OCI-LY1 (cell line): ENCODE measurements at regions not wholly inside any gene's neighbourhood (a gene's known extent, or its start where the extent isn't known, plus 50 kb on each side); places are given as distances from the start of the nearest gene placed in this dataset.

Experiments used
- H2AFZ ChIP-seq: fragments of 200-600 bp; sonication (generic), shearing (Covaris generic); 2 replicates; pipeline ENCODE4 v1.6.0; 2014; ENCODE audit warnings: antibody characterized with exemption, mild to moderate bottlenecking, low read length
- H3F3A ChIP-seq: fragments of 200-600 bp; sonication (generic), shearing (Covaris generic); 2 replicates; pipeline ENCODE4 v1.6.0; 2014; ENCODE audit warnings: mild to moderate bottlenecking, antibody characterized with exemption, low read length, moderate library complexity; ENCODE audit not compliant: insufficient read depth
- H3K27ac ChIP-seq: fragments of 200-600 bp; sonication (generic); 2 replicates; pipeline ENCODE4 v1.5.1; 2014; ENCODE audit warnings: low read length, mixed run types, mild to moderate bottlenecking, low read depth; ENCODE audit not compliant: poor library complexity, severe bottlenecking
- H3K27me3 ChIP-seq: fragments of 200-600 bp; sonication (generic); 2 replicates; pipeline ENCODE4 v1.6.0; 2014; ENCODE audit warnings: antibody characterized with exemption, mild to moderate bottlenecking, low read length, moderate library complexity; ENCODE audit not compliant: insufficient read depth
- H3K36me3 ChIP-seq: fragments of 200-600 bp; sonication (generic); 2 replicates; pipeline ENCODE4 v1.6.1; 2014; ENCODE audit warnings: mild to moderate bottlenecking, antibody characterized with exemption, low read length, moderate library complexity, mixed read lengths; ENCODE audit not compliant: insufficient read depth
- H3K4me1 ChIP-seq: fragments of 200-600 bp; sonication (generic); 2 replicates; pipeline ENCODE4 v1.5.1; 2014; ENCODE audit warnings: mild to moderate bottlenecking, low read length, moderate library complexity; ENCODE audit not compliant: insufficient read depth, severe bottlenecking
- H3K4me2 ChIP-seq: fragments of 200-600 bp; sonication (generic), shearing (Covaris generic); 2 replicates; pipeline ENCODE4 v1.6.1; 2014; ENCODE audit warnings: low read length
- H3K4me3 ChIP-seq: fragments of 200-600 bp; sonication (generic); 2 replicates; pipeline ENCODE4 v1.5.1; 2014; ENCODE audit warnings: low read length, low read depth, mild to moderate bottlenecking, mixed read lengths; ENCODE audit not compliant: poor library complexity, severe bottlenecking
- H3K79me2 ChIP-seq: fragments of 200-600 bp; shearing (Covaris generic); 2 replicates; pipeline ENCODE4 v1.6.1; 2016; ENCODE audit warnings: mixed run types, low read length, mixed read lengths; ENCODE audit not compliant: insufficient read depth
- H3K9ac ChIP-seq: fragments of 200-600 bp; sonication (generic), shearing (Covaris generic); 2 replicates; pipeline ENCODE4 v1.6.1; 2014; ENCODE audit warnings: mild to moderate bottlenecking, low read length, mixed read lengths
- H3K9me2 ChIP-seq: fragments of 200-600 bp; sonication (generic), shearing (Covaris generic); 2 replicates; pipeline ENCODE4 v1.6.1; 2014; ENCODE audit warnings: low read depth, mild to moderate bottlenecking, low read length, mixed read lengths
- H3K9me3 ChIP-seq: fragments of 200-600 bp; shearing (Covaris generic); 2 replicates; pipeline ENCODE4 v1.6.1; 2014; ENCODE audit warnings: low read length, mixed read lengths
- H4K20me1 ChIP-seq: fragments of 200-600 bp; sonication (generic), shearing (Covaris generic); 2 replicates; pipeline ENCODE4 v1.6.0; 2016; ENCODE audit warnings: mild to moderate bottlenecking, low read length; ENCODE audit not compliant: insufficient read depth
- CTCF ChIP-seq: fragments of 200-600 bp; sonication (generic), shearing (Covaris generic); IDR thresholded peaks from 2 replicates; pipeline ENCODE4 v1.5.1; 2017; ENCODE audit warnings: mild to moderate bottlenecking, antibody characterized with exemption, low read length, moderate library complexity, mixed read lengths
- EZH2 ChIP-seq: fragments of 200-600 bp; sonication (generic), shearing (Covaris generic); IDR thresholded peaks from 2 replicates; pipeline ENCODE4 v1.8.0; 2017; ENCODE audit warnings: borderline replicate concordance, mixed run types, mild to moderate bottlenecking, antibody characterized with exemption, low read length, moderate library complexity, mixed read lengths

- no peak overlapping the region for H2AFZ ChIP-seq
- H3K79me2 ChIP-seq: no peaks in the 10 kb centered on the region
- no peaks in the 10 kb centered on the region for H3F3A ChIP-seq
- no peaks in the 10 kb centered on the region for H3K9me3 ChIP-seq
- H3K9ac ChIP-seq: no peak overlapping the region
- no peaks in the 10 kb centered on the region for H3K4me1 ChIP-seq
- no peaks in the 10 kb centered on the region for H3K9me2 ChIP-seq
- no peak overlapping the region for H3K4me2 ChIP-seq
- no peak overlapping the region for H3K4me3 ChIP-seq
- TF ChIP-seq CTCF: no peak
- TF ChIP-seq EZH2: no peak
- H3K27ac ChIP-seq: no peak overlapping the region
- no peaks in the 10 kb centered on the region for H3K27me3 ChIP-seq
- H3K36me3 ChIP-seq: no peaks in the 10 kb centered on the region
- no peaks in the 10 kb centered on the region for H4K20me1 ChIP-seq
Measured at GRCh38 chr4:107196312-107196711, 160.2 kb upstream of the DKK2 start.

- Histone ChIP-seq H3K27me3 (no peaks in the 10 kb centered on the region), H3K9ac (no peak overlapping the region), H3K4me3 (no peak overlapping the region), H3F3A (no peaks in the 10 kb centered on the region), H3K4me2 (no peak overlapping the region), H3K27ac (no peak overlapping the region), H3K9me2 (no peaks in the 10 kb centered on the region), H4K20me1 (no peaks in the 10 kb centered on the region), H3K4me1 (no peaks in the 10 kb centered on the region), H3K79me2 (no peaks in the 10 kb centered on the region), H3K36me3 (no peaks in the 10 kb centered on the region), H3K9me3 (no peaks in the 10 kb centered on the region), H2AFZ (no peak overlapping the region)
- TF ChIP-seq CTCF: no peak
- TF ChIP-seq EZH2: no peak
Measured at GRCh38 chr4:107194005-107194404, 157.9 kb upstream of the DKK2 start.

GRCh38 chr4:107192601-107193000 is 156.5 kb upstream of the DKK2 start:
- H3K9me3 ChIP-seq: no peaks in the 10 kb centered on the region
- H3K36me3 ChIP-seq: no peaks in the 10 kb centered on the region
- no peak overlapping the region for H3K27ac ChIP-seq
- no peaks in the 10 kb centered on the region for H3K4me1 ChIP-seq
- H3K4me3 ChIP-seq: no peak overlapping the region
- no peak overlapping the region for H3K9ac ChIP-seq
- no peaks in the 10 kb centered on the region for H3K9me2 ChIP-seq
- H3K4me2 ChIP-seq: no peak overlapping the region
- TF ChIP-seq CTCF (no peak), EZH2 (no peak)
- H3K79me2 ChIP-seq: no peaks in the 10 kb centered on the region
- H3F3A ChIP-seq: no peaks in the 10 kb centered on the region
- H3K27me3 ChIP-seq: no peaks in the 10 kb centered on the region
- H2AFZ ChIP-seq: no peak overlapping the region
- H4K20me1 ChIP-seq: no peaks in the 10 kb centered on the region
